ENCODE measurements at regions not wholly inside any gene's neighbourhood (a gene's known extent, or its start where the extent isn't known, plus 50 kb on each side); places are given as distances from the start of the nearest gene placed in this dataset.

- no peak for DNase-seq (ENCODE audit: low read depth)
- TF ChIP-seq, protein P1, sequence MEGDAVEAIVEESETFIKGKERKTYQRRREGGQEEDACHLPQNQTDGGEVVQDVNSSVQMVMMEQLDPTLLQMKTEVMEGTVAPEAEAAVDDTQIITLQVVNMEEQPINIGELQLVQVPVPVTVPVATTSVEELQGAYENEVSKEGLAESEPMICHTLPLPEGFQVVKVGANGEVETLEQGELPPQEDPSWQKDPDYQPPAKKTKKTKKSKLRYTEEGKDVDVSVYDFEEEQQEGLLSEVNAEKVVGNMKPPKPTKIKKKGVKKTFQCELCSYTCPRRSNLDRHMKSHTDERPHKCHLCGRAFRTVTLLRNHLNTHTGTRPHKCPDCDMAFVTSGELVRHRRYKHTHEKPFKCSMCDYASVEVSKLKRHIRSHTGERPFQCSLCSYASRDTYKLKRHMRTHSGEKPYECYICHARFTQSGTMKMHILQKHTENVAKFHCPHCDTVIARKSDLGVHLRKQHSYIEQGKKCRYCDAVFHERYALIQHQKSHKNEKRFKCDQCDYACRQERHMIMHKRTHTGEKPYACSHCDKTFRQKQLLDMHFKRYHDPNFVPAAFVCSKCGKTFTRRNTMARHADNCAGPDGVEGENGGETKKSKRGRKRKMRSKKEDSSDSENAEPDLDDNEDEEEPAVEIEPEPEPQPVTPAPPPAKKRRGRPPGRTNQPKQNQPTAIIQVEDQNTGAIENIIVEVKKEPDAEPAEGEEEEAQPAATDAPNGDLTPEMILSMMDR (IDR thresholded peaks at IDR 0.05; ENCODE audit: control insufficient read depth, extremely low read depth, insufficient read depth): no peak
- H3K4me3 ChIP-seq (ENCODE audit: low read depth, low read length): no peak overlapping the region
Measured at GRCh38 chr7:47042669-47043068, 539.2 kb downstream of the TNS3 start.

DNA sequence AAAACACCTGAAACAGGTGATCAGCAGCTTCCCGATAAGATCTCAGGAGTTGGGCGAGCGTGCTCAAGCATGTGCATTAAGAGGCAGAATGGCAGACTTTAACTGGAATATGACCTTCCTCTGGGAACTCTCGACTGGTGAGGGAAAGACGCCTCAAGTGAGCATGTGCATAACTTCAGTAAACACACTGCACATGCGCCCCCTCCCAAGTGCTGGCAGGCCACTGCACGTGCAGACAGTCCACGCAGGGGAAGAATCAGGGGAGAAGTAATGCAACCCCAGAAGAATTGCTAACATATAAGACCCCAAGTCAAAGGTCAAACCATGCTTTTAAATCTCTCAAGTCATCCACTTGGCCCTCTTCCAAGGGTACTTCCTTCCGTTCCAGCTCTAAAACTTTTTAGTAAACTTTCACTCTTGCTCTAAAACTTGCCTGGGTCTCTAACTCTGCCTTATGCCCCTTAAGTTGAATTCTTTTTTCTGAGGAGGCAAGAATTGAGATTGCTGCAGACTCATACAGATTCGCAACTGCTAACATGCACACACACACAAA lies 541.0 kb downstream of the TNS3 start:
- TF ChIP-seq, protein P1 (IDR thresholded peaks at IDR 0.05; ENCODE audit: control insufficient read depth, extremely low read depth, insufficient read depth): no peak
- DNase-seq (ENCODE audit: low read depth): no peak
- no peak overlapping the region for H3K4me3 ChIP-seq (ENCODE audit: low read depth, low read length)

DNA sequence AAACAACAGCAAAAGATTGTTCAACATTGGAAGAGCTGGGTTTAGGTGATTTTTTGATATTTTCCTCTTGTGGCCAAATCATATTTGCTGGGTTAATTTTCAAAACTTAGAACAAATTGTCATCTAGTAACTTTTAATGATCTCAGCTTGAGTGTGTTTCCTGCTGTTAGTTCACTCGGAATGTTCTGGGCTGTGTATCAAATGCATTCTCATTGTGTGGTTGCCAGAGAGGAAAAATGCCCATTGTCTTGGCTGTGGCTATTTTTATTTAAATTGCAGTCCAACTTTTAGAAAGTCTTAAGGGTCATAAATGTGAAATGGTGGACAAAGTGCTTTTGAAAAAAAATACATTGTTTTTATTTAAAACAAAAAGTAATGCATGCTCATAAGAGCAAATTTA lies 542.0 kb downstream of the TNS3 start:
- DNase-seq (ENCODE audit: low read depth): peak; percentile 38
- no peak overlapping the region for H3K4me3 ChIP-seq (ENCODE audit: low read depth, low read length)
- TF ChIP-seq, protein P1 (IDR thresholded peaks at IDR 0.05; ENCODE audit: control insufficient read depth, extremely low read depth, insufficient read depth): no peak

DNA sequence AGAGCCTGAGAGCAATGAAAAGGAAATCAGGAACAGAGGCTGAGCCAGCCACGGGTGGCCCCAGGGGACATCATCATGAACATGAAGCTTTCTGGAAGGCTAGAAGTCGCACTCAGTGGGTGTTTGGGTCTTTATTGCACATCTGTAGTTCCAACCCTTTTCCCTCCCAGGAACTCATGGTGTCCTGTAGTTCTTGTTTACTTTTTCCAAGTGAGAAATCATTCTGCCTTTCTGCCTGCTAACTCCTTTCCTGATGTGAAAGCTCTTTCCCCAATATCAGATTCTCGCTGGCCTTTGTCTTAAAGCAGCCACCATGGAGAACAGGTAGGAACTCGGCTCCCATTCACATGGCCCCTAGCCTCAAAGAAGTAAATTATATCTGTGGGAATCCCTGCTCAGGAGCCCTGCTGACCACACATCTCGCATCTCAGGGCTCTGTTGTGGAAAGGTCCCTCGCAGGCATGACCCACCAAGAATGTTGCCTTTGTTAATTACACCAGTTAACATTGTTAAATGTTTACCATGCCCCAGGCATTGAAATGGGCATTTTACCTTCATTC lies 542.7 kb downstream of the TNS3 start:
- DNase-seq (ENCODE audit: low read depth): no peak
- TF ChIP-seq, protein P1 (IDR thresholded peaks at IDR 0.05; ENCODE audit: control insufficient read depth, extremely low read depth, insufficient read depth): no peak
- no peak overlapping the region for H3K4me3 ChIP-seq (ENCODE audit: low read depth, low read length)

DNA sequence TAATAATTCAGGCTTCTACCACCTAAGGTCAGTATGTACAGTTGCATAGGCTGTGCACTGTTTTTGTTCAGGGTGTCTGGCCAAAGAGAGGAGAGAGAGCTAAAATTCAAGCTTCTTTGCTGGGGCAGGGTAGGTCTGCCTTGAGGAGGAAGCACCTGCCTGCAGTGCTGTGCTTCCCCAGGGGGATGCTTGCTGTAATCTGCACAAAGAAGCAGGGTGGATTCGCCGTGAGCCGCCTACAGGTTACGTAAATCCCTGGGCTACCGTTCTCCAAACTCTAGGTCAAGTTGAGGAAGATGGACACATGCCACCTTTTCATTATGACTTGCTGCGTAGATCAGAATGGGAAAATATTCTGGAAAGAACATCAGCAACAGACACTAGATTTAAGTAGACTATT lies 543.3 kb downstream of the TNS3 start:
- DNase-seq (ENCODE audit: low read depth): no peak
- no peak overlapping the region for H3K4me3 ChIP-seq (ENCODE audit: low read depth, low read length)

DNA sequence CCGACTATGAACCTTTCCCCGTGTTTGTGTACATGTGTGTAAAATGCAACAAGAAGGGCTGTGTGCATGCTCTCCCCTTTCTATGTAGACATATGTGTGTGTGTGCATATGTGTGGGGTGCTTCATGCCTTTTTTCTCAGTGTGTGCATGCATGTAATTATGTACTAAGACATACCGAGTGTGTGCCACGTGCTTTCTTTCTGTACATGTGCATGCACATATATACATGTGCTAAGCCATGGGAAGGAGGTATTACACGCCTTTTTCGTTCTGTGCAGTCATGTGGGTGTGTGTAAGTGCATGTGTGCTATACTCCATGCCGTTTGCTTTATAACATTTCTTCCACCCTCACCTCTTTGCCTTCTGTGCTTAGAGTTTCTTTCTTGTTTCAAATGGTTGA lies 544.3 kb downstream of the TNS3 start:
- no peak overlapping the region for H3K4me3 ChIP-seq (ENCODE audit: low read depth, low read length)
- TF ChIP-seq, protein P1 (IDR thresholded peaks at IDR 0.05; ENCODE audit: control insufficient read depth, extremely low read depth, insufficient read depth): no peak
- DNase-seq (ENCODE audit: low read depth): no peak

More for the DNA sequence above, 543.3 kb downstream of the TNS3 start:
- TF ChIP-seq, protein P1 (IDR thresholded peaks at IDR 0.05; ENCODE audit: control insufficient read depth, extremely low read depth, insufficient read depth): no peak

DNA sequence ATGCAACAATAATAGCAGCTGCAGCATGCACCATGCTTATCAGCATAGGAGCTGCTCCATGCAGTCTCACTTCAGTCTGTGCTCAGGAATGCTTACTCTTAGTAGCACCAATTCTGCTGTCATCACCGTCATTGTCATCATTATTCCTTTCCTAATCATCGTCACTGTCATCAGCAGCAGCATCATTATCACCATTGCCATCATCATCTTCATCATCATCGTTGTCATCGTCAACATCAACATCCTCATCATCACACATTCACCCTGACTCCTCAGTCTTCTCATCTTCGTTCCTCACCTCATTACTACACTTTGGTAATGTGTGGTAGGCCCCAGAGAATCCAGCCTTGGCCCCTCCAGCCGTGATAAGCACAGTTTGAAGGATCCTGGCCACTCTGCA lies 545.0 kb downstream of the TNS3 start:
- no peak for DNase-seq (ENCODE audit: low read depth)
- H3K4me3 ChIP-seq (ENCODE audit: low read depth, low read length): no peak overlapping the region
- TF ChIP-seq, protein P1 (IDR thresholded peaks at IDR 0.05; ENCODE audit: control insufficient read depth, extremely low read depth, insufficient read depth): no peak
